Fibroblast of lung (primary cell): ENCODE measurements at regions not wholly inside any gene's neighbourhood (a gene's known extent, or its start where the extent isn't known, plus 50 kb on each side); places are given as distances from the start of the nearest gene placed in this dataset.

ENCODE experiments used
- DNase-seq, 2 donors: peaks; one replicate each; pipeline versions ENCODE4 v3.0.0 to v3.0.0-alpha.2; 2010; ENCODE audit warnings: low read depth in 2 of 2
- H2AFZ ChIP-seq: 2 replicates; pipeline ENCODE4 v1.5.1; 2012; ENCODE audit warnings: low read length, control low read depth, inconsistent platforms
- H3K27ac ChIP-seq: 2 replicates; pipeline ENCODE4 v1.5.1; 2011; ENCODE audit warnings: low read length, control low read depth; ENCODE audit not compliant: insufficient read depth
- H3K27me3 ChIP-seq: 2 replicates; pipeline ENCODE4 v1.5.1; 2011; ENCODE audit warnings: mild to moderate bottlenecking, low read length; ENCODE audit not compliant: control insufficient read depth, insufficient read depth
- H3K36me3 ChIP-seq: 2 replicates; pipeline ENCODE4 v1.5.1; 2011; ENCODE audit warnings: low read length; ENCODE audit not compliant: control insufficient read depth, insufficient read depth
- H3K4me1 ChIP-seq: 2 replicates; pipeline ENCODE4 v1.5.1; 2011; ENCODE audit warnings: low read length; ENCODE audit not compliant: control insufficient read depth, insufficient read depth; ENCODE audit errors: extremely low read depth
- H3K4me2 ChIP-seq: 2 replicates; pipeline ENCODE4 v1.5.1; 2011; ENCODE audit warnings: low read length, control low read depth; ENCODE audit not compliant: insufficient read depth; ENCODE audit errors: extremely low read depth
- H3K4me3 ChIP-seq, 4 experiments: fragments of 200-600 bp in 1 of 4; sonication (generic) in 1 of 4; replicated peaks in 1 of 4; 2 replicates each; pipeline ENCODE4 v1.5.1; 2011 to 2016; ENCODE audit warnings: low read length in 4 of 4, low read depth in 3 of 4, mild to moderate bottlenecking in 3 of 4, control low read depth in 2 of 4, inconsistent platforms in 1 of 4, mixed read lengths in 1 of 4; ENCODE audit not compliant: insufficient read depth in 1 of 4; ENCODE audit errors: control extremely low read depth in 1 of 4
- H3K79me2 ChIP-seq: 2 replicates; pipeline ENCODE4 v1.5.1; 2012; ENCODE audit warnings: mild to moderate bottlenecking, low read length, inconsistent platforms; ENCODE audit not compliant: control insufficient read depth, insufficient read depth
- H3K9ac ChIP-seq: 2 replicates; pipeline ENCODE4 v1.5.1; 2011; ENCODE audit warnings: mild to moderate bottlenecking, low read length, control low read depth; ENCODE audit not compliant: insufficient read depth
- H3K9me3 ChIP-seq: 2 replicates; pipeline ENCODE4 v1.5.1; 2012; ENCODE audit warnings: low read depth, low read length; ENCODE audit not compliant: control insufficient read depth, insufficient read depth
- H4K20me1 ChIP-seq: 2 replicates; pipeline ENCODE4 v1.5.1; 2011; ENCODE audit warnings: low read length; ENCODE audit not compliant: control insufficient read depth, insufficient read depth; ENCODE audit errors: extremely low read depth
- CTCF ChIP-seq, 2 donors: IDR thresholded peaks in 1 of 2; conservative IDR thresholded peaks in 1 of 2; 1 replicate in 1 of 2; 2 replicates in 1 of 2; pipeline ENCODE4 v1.5.1; 2011 to 2012; ENCODE audit warnings: low read length in 2 of 2, control low read depth in 1 of 2, inconsistent platforms in 1 of 2, low read depth in 1 of 2, mild to moderate bottlenecking in 1 of 2
- EZH2 ChIP-seq: IDR thresholded peaks from 2 replicates; pipeline ENCODE4 v1.5.1; 2012; ENCODE audit warnings: low read length, control low read depth, mild to moderate bottlenecking; ENCODE audit errors: missing control alignments

- TF ChIP-seq EZH2 (no peak), CTCF (conservative IDR thresholded peaks at IDR 0.05 in 1 of 2, IDR thresholded peaks at IDR 0.05 in 1 of 2; ENCODE audit: low read depth in 1 of 2, low read length in 2 of 2) (no peak)
Observed at GRCh38 chr9:90176901-90177300, 465.7 kb downstream of the DIRAS2 start.

GRCh38 chr9:90180381-90180780 is 462.2 kb downstream of the DIRAS2 start:
- Histone ChIP-seq H3K4me2 (no peak overlapping the region), H3K9me3 (no peaks in the 10 kb centered on the region), H3K4me3 (no peak overlapping the region), H4K20me1 (no peaks in the 10 kb centered on the region), H2AFZ (no peak overlapping the region), H3K4me1 (no peaks in the 10 kb centered on the region), H3K79me2 (no peaks in the 10 kb centered on the region), H3K27ac (no peak overlapping the region), H3K36me3 (no peaks in the 10 kb centered on the region), H3K27me3 (no peaks in the 10 kb centered on the region), H3K9ac (no peak overlapping the region)
- DNase-seq: no peak
- TF ChIP-seq CTCF (conservative IDR thresholded peaks at IDR 0.05 in 1 of 2, IDR thresholded peaks at IDR 0.05 in 1 of 2; ENCODE audit: low read depth in 1 of 2, low read length in 2 of 2) (no peak), EZH2 (no peak)

More at GRCh38 chr9:90176901-90177300, 465.7 kb downstream of the DIRAS2 start:
- no peak overlapping the region for H3K4me2 ChIP-seq
- H3K9me3 ChIP-seq: no peaks in the 10 kb centered on the region
- H3K79me2 ChIP-seq: no peaks in the 10 kb centered on the region
- H3K9ac ChIP-seq: no peak overlapping the region
- no peak for DNase-seq
- H4K20me1 ChIP-seq: no peaks in the 10 kb centered on the region
- H3K27ac ChIP-seq: no peak overlapping the region
- H2AFZ ChIP-seq: no peak overlapping the region
- no peaks in the 10 kb centered on the region for H3K27me3 ChIP-seq
- no peaks in the 10 kb centered on the region for H3K4me1 ChIP-seq
- no peaks in the 10 kb centered on the region for H3K36me3 ChIP-seq
- no peak overlapping the region for H3K4me3 ChIP-seq

- no peak overlapping the region for H3K27ac ChIP-seq
- H3K9me3 ChIP-seq: no peaks in the 10 kb centered on the region
- H3K27me3 ChIP-seq: no peaks in the 10 kb centered on the region
- no peaks in the 10 kb centered on the region for H4K20me1 ChIP-seq
- H3K36me3 ChIP-seq: no peaks in the 10 kb centered on the region
- no peaks in the 10 kb centered on the region for H3K4me1 ChIP-seq
- TF ChIP-seq CTCF (conservative IDR thresholded peaks at IDR 0.05 in 1 of 2, IDR thresholded peaks at IDR 0.05 in 1 of 2; ENCODE audit: low read depth in 1 of 2, low read length in 2 of 2) (no peak), EZH2 (no peak)
- H3K4me3 ChIP-seq: no peak overlapping the region
- H3K79me2 ChIP-seq: no peaks in the 10 kb centered on the region
- no peak overlapping the region for H3K9ac ChIP-seq
- no peak overlapping the region for H3K4me2 ChIP-seq
- no peak for DNase-seq
- no peak overlapping the region for H2AFZ ChIP-seq
Observed at GRCh38 chr9:90188656-90189055, 454.0 kb downstream of the DIRAS2 start.
